ENCODE measurements at regions not wholly inside any gene's neighbourhood (a gene's known extent, or its start where the extent isn't known, plus 50 kb on each side); places are given as distances from the start of the nearest gene placed in this dataset.

- no peak overlapping the region for H3K4me3 ChIP-seq (ENCODE audit: low read depth, low read length)
- no peak for DNase-seq (ENCODE audit: low read depth)
- TF ChIP-seq CTCF (IDR thresholded peaks at IDR 0.05; ENCODE audit: low read depth, low read length, missing control alignments), result no peak
Observed at GRCh38 chr12:41924111-41924510, 220.6 kb downstream of the GXYLT1 start.

GRCh38 chr12:41923351-41923750 lies 221.3 kb downstream of the GXYLT1 start:
- TF ChIP-seq CTCF (IDR thresholded peaks at IDR 0.05; ENCODE audit: low read depth, low read length, missing control alignments), result no peak
- DNase-seq (ENCODE audit: low read depth), result no peak
- H3K4me3 ChIP-seq (ENCODE audit: low read depth, low read length), result no peak overlapping the region

GRCh38 chr12:41920355-41920754 lies 224.3 kb downstream of the GXYLT1 start:
- no peak overlapping the region for H3K4me3 ChIP-seq (ENCODE audit: low read depth, low read length)
- no peak for DNase-seq (ENCODE audit: low read depth)
- TF ChIP-seq CTCF (IDR thresholded peaks at IDR 0.05; ENCODE audit: low read depth, low read length, missing control alignments), result no peak

GRCh38 chr12:41919526-41920261 lies 225.0 kb downstream of the GXYLT1 start:
- TF ChIP-seq CTCF (IDR thresholded peaks at IDR 0.05; ENCODE audit: low read depth, low read length, missing control alignments), result no peak
- no peak for DNase-seq (ENCODE audit: low read depth)
- no peak overlapping the region for H3K4me3 ChIP-seq (ENCODE audit: low read depth, low read length)

GRCh38 chr12:41919048-41919447 lies 225.6 kb downstream of the GXYLT1 start:
- no peak for TF ChIP-seq CTCF (IDR thresholded peaks at IDR 0.05; ENCODE audit: low read depth, low read length, missing control alignments)
- no peak for DNase-seq (ENCODE audit: low read depth)
- no peak overlapping the region for H3K4me3 ChIP-seq (ENCODE audit: low read depth, low read length)

- DNase-seq (ENCODE audit: low read depth), result no peak
- TF ChIP-seq CTCF (IDR thresholded peaks at IDR 0.05; ENCODE audit: low read depth, low read length, missing control alignments), result no peak
- no peak overlapping the region for H3K4me3 ChIP-seq (ENCODE audit: low read depth, low read length)
Observed at GRCh38 chr12:41917938-41918341, 226.7 kb downstream of the GXYLT1 start.

- no peak for TF ChIP-seq CTCF (IDR thresholded peaks at IDR 0.05; ENCODE audit: low read depth, low read length, missing control alignments)
- no peak for DNase-seq (ENCODE audit: low read depth)
- no peak overlapping the region for H3K4me3 ChIP-seq (ENCODE audit: low read depth, low read length)
Observed at GRCh38 chr12:41917181-41917580, 227.5 kb downstream of the GXYLT1 start.
